PC-3 (cell line): ENCODE measurements at regions not wholly inside any gene's neighbourhood (a gene's known extent, or its start where the extent isn't known, plus 50 kb on each side); places are given as distances from the start of the nearest gene placed in this dataset.
A peak's percentile ranks its signal among the peaks of the same experiment; 100 is the strongest.

Experiments
- EZH2 ChIP-seq: fragments of 300-600 bp; sonication (generic); IDR thresholded peaks from one replicate; pipeline ENCODE4 v1.6.1; 2017; ENCODE audit warnings: antibody characterized with exemption, mild to moderate bottlenecking, low read length; ENCODE audit not compliant: unreplicated experiment
- EZH2phosphoT487 ChIP-seq: fragments of 300-600 bp; sonication (generic); IDR thresholded peaks from 2 replicates; pipeline ENCODE4 v1.6.1; 2018; ENCODE audit warnings: mild to moderate bottlenecking, antibody characterized with exemption, low read length, borderline replicate concordance
- TF ChIP-seq, protein P1 (sequence below): fragments of 300-600 bp; sonication (generic); conservative IDR thresholded peaks from 2 replicates; pipeline ENCODE4 v1.5.1; 2017; ENCODE audit warnings: antibody characterized with exemption, low read depth, mild to moderate bottlenecking, low read length

DNA sequence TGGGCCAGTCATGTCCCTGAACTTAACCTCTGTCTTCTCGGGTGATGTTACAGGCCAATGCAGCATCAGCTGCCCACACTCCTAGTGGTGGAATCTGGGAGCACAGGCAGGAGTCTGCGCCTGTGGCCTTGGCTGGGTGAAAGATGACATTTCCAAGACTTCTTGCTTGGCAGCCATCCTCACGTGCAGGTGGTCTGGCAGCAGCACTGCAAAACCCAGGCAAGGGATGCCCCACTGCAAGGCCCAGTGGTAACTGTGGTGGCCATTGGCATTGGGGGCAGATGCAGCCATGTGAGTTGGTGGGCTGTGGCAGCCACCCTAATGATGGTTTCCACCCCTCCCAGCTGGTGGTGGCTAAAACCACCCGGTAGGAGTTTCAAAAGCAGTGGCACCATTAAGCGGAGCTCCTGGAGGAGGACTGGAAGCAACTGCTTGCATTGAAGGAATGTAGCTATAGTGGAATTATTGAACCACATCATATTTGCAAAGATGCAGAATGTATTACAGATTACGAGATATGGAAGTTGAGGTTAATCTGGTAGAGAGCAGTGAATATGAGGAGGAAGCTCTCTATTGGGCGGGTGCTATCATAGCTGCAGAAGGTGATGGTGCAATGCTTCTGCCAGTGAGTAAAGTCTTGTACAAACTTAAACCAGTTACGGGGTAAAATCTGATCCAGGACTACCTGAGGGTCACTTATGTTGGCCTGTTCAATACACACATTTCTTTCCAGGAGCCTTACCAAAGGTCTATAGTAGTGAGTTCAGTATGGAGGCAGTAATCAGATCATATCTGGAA is 120.7 kb upstream of the TOP3B start:
- no peak for TF ChIP-seq EZH2
- TF ChIP-seq, protein P1, sequence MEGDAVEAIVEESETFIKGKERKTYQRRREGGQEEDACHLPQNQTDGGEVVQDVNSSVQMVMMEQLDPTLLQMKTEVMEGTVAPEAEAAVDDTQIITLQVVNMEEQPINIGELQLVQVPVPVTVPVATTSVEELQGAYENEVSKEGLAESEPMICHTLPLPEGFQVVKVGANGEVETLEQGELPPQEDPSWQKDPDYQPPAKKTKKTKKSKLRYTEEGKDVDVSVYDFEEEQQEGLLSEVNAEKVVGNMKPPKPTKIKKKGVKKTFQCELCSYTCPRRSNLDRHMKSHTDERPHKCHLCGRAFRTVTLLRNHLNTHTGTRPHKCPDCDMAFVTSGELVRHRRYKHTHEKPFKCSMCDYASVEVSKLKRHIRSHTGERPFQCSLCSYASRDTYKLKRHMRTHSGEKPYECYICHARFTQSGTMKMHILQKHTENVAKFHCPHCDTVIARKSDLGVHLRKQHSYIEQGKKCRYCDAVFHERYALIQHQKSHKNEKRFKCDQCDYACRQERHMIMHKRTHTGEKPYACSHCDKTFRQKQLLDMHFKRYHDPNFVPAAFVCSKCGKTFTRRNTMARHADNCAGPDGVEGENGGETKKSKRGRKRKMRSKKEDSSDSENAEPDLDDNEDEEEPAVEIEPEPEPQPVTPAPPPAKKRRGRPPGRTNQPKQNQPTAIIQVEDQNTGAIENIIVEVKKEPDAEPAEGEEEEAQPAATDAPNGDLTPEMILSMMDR: peak; percentile 48
- TF ChIP-seq EZH2phosphoT487: no peak
